PFSK-1 (cell line): ENCODE measurements at regions not wholly inside any gene's neighbourhood (a gene's known extent, or its start where the extent isn't known, plus 50 kb on each side); places are given as distances from the start of the nearest gene placed in this dataset.

Experiments
- POLR2AphosphoS5 ChIP-seq: IDR thresholded peaks from 2 replicates; pipeline ENCODE4 v1.6.1; 2012; ENCODE audit warnings: low read depth, mild to moderate bottlenecking, control low read depth, low read length, moderate library complexity
- REST ChIP-seq, 2 experiments: IDR thresholded peaks; 2 replicates each; pipeline versions ENCODE4 v1.6.1 to v1.8.0; 2011 to 2012; ENCODE audit warnings: low read depth in 2 of 2, low read length in 2 of 2, control low read depth in 1 of 2, inconsistent platforms in 1 of 2, mild to moderate bottlenecking in 1 of 2, moderate library complexity in 1 of 2; ENCODE audit not compliant: insufficient read depth in 1 of 2
- SIN3A ChIP-seq: IDR thresholded peaks from 2 replicates; pipeline ENCODE4 v1.6.1; 2012; ENCODE audit warnings: mild to moderate bottlenecking, low read length, moderate library complexity, borderline replicate concordance; ENCODE audit not compliant: insufficient read depth
- TAF1 ChIP-seq: IDR thresholded peaks from 2 replicates; pipeline ENCODE4 v1.6.1; 2012; ENCODE audit warnings: low read length, control low read depth, borderline replicate concordance; ENCODE audit not compliant: insufficient read depth

DNA sequence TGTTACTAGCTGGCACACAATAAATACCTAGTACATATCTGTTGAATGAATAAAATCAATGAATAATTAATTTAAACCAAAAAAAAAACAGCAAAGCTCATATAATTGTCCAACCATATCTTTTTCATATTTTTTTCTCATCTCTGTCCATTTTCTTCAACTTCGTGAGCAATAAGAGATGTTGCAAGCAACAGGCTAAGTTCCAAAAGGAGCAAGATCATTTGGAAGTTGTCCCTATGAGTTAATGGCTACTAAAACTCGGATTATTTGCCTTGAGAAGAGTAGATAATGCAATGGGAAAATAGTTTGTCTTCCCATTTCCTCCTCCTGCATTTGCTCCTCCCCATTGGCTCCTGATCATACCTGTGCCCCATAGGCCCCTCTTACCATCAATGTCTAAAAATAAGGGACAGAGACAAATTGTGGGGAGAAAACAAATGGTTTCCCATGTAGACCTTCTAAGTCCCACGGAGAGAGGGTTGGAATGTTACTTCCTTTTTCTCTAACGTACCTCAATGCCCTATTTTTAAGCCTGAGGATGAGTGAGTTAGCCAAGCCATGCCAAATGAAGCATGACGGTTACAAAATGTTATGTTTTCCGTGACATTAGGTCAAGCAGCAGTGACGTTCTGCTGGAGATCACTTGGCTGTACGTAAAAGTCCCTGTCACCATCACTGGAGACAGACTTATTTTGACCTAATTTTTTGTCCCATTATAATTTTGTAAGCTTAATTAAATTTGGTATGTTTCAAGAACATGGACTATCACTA, 217.3 kb upstream of the PREP start:
- TF ChIP-seq POLR2AphosphoS5 (no peak), REST (IDR thresholded peaks at IDR 0.05; ENCODE audit: insufficient read depth in 1 of 2, low read depth in 2 of 2, low read length in 2 of 2) (no peak), TAF1 (no peak), SIN3A (no peak)
